Mesendoderm (in vitro differentiated cells): ENCODE measurements at regions not wholly inside any gene's neighbourhood (a gene's known extent, or its start where the extent isn't known, plus 50 kb on each side); places are given as distances from the start of the nearest gene placed in this dataset.

ENCODE experiments used
- DNase-seq: peaks from one replicate; pipeline ENCODE4 v3.0.0; 2013
- H2AK5ac ChIP-seq: 2 replicates; pipeline ENCODE4 v1.6.1; 2013; ENCODE audit warnings: low read length, inconsistent platforms
- H2BK120ac ChIP-seq: 2 replicates; pipeline ENCODE4 v1.6.1; 2013; ENCODE audit warnings: low read depth, mild to moderate bottlenecking, low read length, moderate library complexity, mixed read lengths
- H2BK15ac ChIP-seq: replicated peaks from 2 replicates; pipeline ENCODE4 v1.6.1; 2013; ENCODE audit warnings: low read depth, mild to moderate bottlenecking, moderate library complexity
- H2BK5ac ChIP-seq: 2 replicates; pipeline ENCODE4 v1.6.1; 2013; ENCODE audit warnings: low read length, inconsistent platforms
- H3K18ac ChIP-seq: 2 replicates; pipeline ENCODE4 v1.6.1; 2013; ENCODE audit warnings: mild to moderate bottlenecking, low read length, mixed read lengths
- H3K23ac ChIP-seq: one replicate; pipeline ENCODE4 v1.6.1; 2013; ENCODE audit warnings: low read length
- H3K27ac ChIP-seq: 2 replicates; pipeline ENCODE4 v1.5.1; 2013; ENCODE audit warnings: low read depth, mild to moderate bottlenecking, inconsistent platforms, low read length, moderate library complexity
- H3K27me3 ChIP-seq: 2 replicates; pipeline ENCODE4 v1.6.1; 2013; ENCODE audit warnings: low read length, control low read depth, mild to moderate bottlenecking, inconsistent platforms; ENCODE audit not compliant: insufficient read depth, poor library complexity
- H3K36me3 ChIP-seq: 2 replicates; pipeline ENCODE4 v1.6.1; 2013; ENCODE audit warnings: low read length, inconsistent platforms; ENCODE audit not compliant: control insufficient read depth, insufficient read depth
- H3K4ac ChIP-seq: one replicate; pipeline ENCODE4 v1.6.1; 2013; ENCODE audit warnings: low read depth, mild to moderate bottlenecking, low read length, moderate library complexity
- H3K4me1 ChIP-seq: 2 replicates; pipeline ENCODE4 v1.6.1; 2013; ENCODE audit warnings: low read depth, low read length, inconsistent platforms; ENCODE audit not compliant: control insufficient read depth
- H3K4me2 ChIP-seq: 2 replicates; pipeline ENCODE4 v1.6.1; 2013; ENCODE audit warnings: low read length
- H3K4me3 ChIP-seq: 2 replicates; pipeline ENCODE4 v1.5.1; 2013; ENCODE audit warnings: mild to moderate bottlenecking, low read length
- H3K56ac ChIP-seq: one replicate; pipeline ENCODE4 v1.6.1; 2013; ENCODE audit warnings: low read length
- H3K79me1 ChIP-seq: 2 replicates; pipeline ENCODE4 v1.6.1; 2013; ENCODE audit warnings: low read length, inconsistent platforms
- H3K79me2 ChIP-seq: 2 replicates; pipeline ENCODE4 v1.6.1; 2013; ENCODE audit warnings: mild to moderate bottlenecking, low read length; ENCODE audit not compliant: control insufficient read depth, insufficient read depth
- H3K9ac ChIP-seq: 2 replicates; pipeline ENCODE4 v1.6.1; 2013; ENCODE audit warnings: low read length, inconsistent platforms
- H4K5ac ChIP-seq: one replicate; pipeline ENCODE4 v1.6.1; 2013; ENCODE audit warnings: low read length
- H4K8ac ChIP-seq: one replicate; pipeline ENCODE4 v1.6.1; 2013; ENCODE audit warnings: low read depth, mild to moderate bottlenecking, control low read depth, low read length, moderate library complexity
- WGBS: extraction: QIAGEN DNeasy Blood & Tissue Kit; methylation state at CpG from one replicate; pipeline ENCODE4 v1.1.7; 2013; ENCODE audit warnings: low lambda C conversion rate, missing lambda C conversion rate; ENCODE audit not compliant: insufficient coverage; ENCODE audit errors: extremely low coverage; 5-methylcytosine and 5-hydroxymethylcytosine counted together

- no peak for DNase-seq
- no peak overlapping the region for H2BK5ac ChIP-seq
- no peak overlapping the region for H3K23ac ChIP-seq
- no peak overlapping the region for H2BK15ac ChIP-seq
- H4K8ac ChIP-seq, result no peak overlapping the region
- H3K27ac ChIP-seq, result no peak overlapping the region
- H3K4me3 ChIP-seq, result no peak overlapping the region
- no peak overlapping the region for H3K18ac ChIP-seq
- no peaks in the 10 kb centered on the region for H3K79me2 ChIP-seq
- no peak overlapping the region for H3K4ac ChIP-seq
- H3K4me1 ChIP-seq, result no peaks in the 10 kb centered on the region
- H3K79me1 ChIP-seq, result no peaks in the 10 kb centered on the region
- H3K4me2 ChIP-seq, result no peak overlapping the region
- H2BK120ac ChIP-seq, result no peak overlapping the region
- no peaks in the 10 kb centered on the region for H3K27me3 ChIP-seq
- no peak overlapping the region for H3K56ac ChIP-seq
- H3K9ac ChIP-seq, result no peak overlapping the region
- no peak overlapping the region for H4K5ac ChIP-seq
- no peak overlapping the region for H2AK5ac ChIP-seq
- H3K36me3 ChIP-seq, result no peaks in the 10 kb centered on the region
These were observed 236.7 kb upstream of the KCTD3 start for GRCh38 chr1:215330426-215330825.

- no peaks in the 10 kb centered on the region for H3K4me1 ChIP-seq
- H4K8ac ChIP-seq, result no peak overlapping the region
- no peak overlapping the region for H3K9ac ChIP-seq
- no peaks in the 10 kb centered on the region for H3K79me2 ChIP-seq
- no peak overlapping the region for H3K4ac ChIP-seq
- H3K56ac ChIP-seq, result no peak overlapping the region
- H4K5ac ChIP-seq, result no peak overlapping the region
- no peak overlapping the region for H3K23ac ChIP-seq
- no peak for DNase-seq
- no peak overlapping the region for H3K4me2 ChIP-seq
- H2BK15ac ChIP-seq, result no peak overlapping the region
- no peak overlapping the region for H3K18ac ChIP-seq
- no peak overlapping the region for H2AK5ac ChIP-seq
- no peak overlapping the region for H3K27ac ChIP-seq
- no peak overlapping the region for H3K4me3 ChIP-seq
- H3K36me3 ChIP-seq, result no peaks in the 10 kb centered on the region
- H2BK120ac ChIP-seq, result no peak overlapping the region
- H3K27me3 ChIP-seq, result no peaks in the 10 kb centered on the region
- H3K79me1 ChIP-seq, result no peaks in the 10 kb centered on the region
- H2BK5ac ChIP-seq, result no peak overlapping the region
These were observed 222.6 kb upstream of the KCTD3 start for GRCh38 chr1:215344539-215344938.

GRCh38 chr1:215345208-215345607, 221.9 kb upstream of the KCTD3 start:
- Histone ChIP-seq H3K4ac (no peak overlapping the region), H2BK5ac (no peak overlapping the region), H3K79me2 (no peaks in the 10 kb centered on the region), H4K5ac (no peak overlapping the region), H3K4me3 (no peak overlapping the region), H3K4me1 (no peaks in the 10 kb centered on the region), H3K9ac (no peak overlapping the region), H2BK120ac (no peak overlapping the region), H3K4me2 (no peak overlapping the region), H3K27ac (no peak overlapping the region), H3K79me1 (no peaks in the 10 kb centered on the region), H4K8ac (no peak overlapping the region), H2BK15ac (no peak overlapping the region), H3K27me3 (no peaks in the 10 kb centered on the region), H3K23ac (no peak overlapping the region), H3K56ac (no peak overlapping the region), H3K18ac (no peak overlapping the region), H2AK5ac (no peak overlapping the region), H3K36me3 (no peaks in the 10 kb centered on the region)
- no peak for DNase-seq

GRCh38 chr1:215345766-215346165, 221.3 kb upstream of the KCTD3 start:
- H3K56ac ChIP-seq, result no peak overlapping the region

GRCh38 chr1:215357901-215358300, 209.2 kb upstream of the KCTD3 start:
- Histone ChIP-seq H4K8ac (no peak overlapping the region), H3K36me3 (no peaks in the 10 kb centered on the region), H3K9ac (no peak overlapping the region), H3K79me1 (no peaks in the 10 kb centered on the region), H4K5ac (no peak overlapping the region), H3K18ac (no peak overlapping the region), H3K79me2 (no peaks in the 10 kb centered on the region), H3K23ac (no peak overlapping the region), H2AK5ac (no peak overlapping the region), H3K27ac (no peak overlapping the region), H3K4me1 (no peaks in the 10 kb centered on the region), H2BK5ac (no peak overlapping the region), H2BK120ac (no peak overlapping the region), H3K4ac (no peak overlapping the region), H3K4me2 (no peak overlapping the region), H2BK15ac (no peak overlapping the region), H3K56ac (no peak overlapping the region), H3K27me3 (no peaks in the 10 kb centered on the region), H3K4me3 (no peak overlapping the region)
- no CpG with 5 or more reads among the region's 2 CpGs for WGBS
- DNase-seq, result no peak

More at GRCh38 chr1:215345766-215346165, 221.3 kb upstream of the KCTD3 start:
- Histone ChIP-seq H3K27me3 (no peaks in the 10 kb centered on the region), H3K4me3 (no peak overlapping the region), H3K18ac (no peak overlapping the region), H2BK5ac (no peak overlapping the region), H3K4me2 (no peak overlapping the region), H3K27ac (no peak overlapping the region), H4K8ac (no peak overlapping the region), H3K79me2 (no peaks in the 10 kb centered on the region), H2AK5ac (no peak overlapping the region), H2BK120ac (no peak overlapping the region), H3K9ac (no peak overlapping the region), H3K23ac (no peak overlapping the region), H2BK15ac (no peak overlapping the region), H3K4ac (no peak overlapping the region), H3K36me3 (no peaks in the 10 kb centered on the region), H3K4me1 (no peaks in the 10 kb centered on the region), H4K5ac (no peak overlapping the region), H3K79me1 (no peaks in the 10 kb centered on the region)
- DNase-seq, result no peak
- no CpG with 5 or more reads among the region's 3 CpGs for WGBS

GRCh38 chr1:215358356-215358755, 208.7 kb upstream of the KCTD3 start:
- Histone ChIP-seq H3K4me2 (no peak overlapping the region), H2BK5ac (no peak overlapping the region), H2BK120ac (no peak overlapping the region), H3K56ac (no peak overlapping the region), H4K5ac (no peak overlapping the region), H2AK5ac (no peak overlapping the region), H3K4me3 (no peak overlapping the region), H3K79me1 (no peaks in the 10 kb centered on the region), H3K27me3 (no peaks in the 10 kb centered on the region), H3K79me2 (no peaks in the 10 kb centered on the region), H4K8ac (no peak overlapping the region), H3K4me1 (no peaks in the 10 kb centered on the region), H2BK15ac (no peak overlapping the region), H3K27ac (no peak overlapping the region), H3K9ac (no peak overlapping the region), H3K36me3 (no peaks in the 10 kb centered on the region), H3K4ac (no peak overlapping the region), H3K23ac (no peak overlapping the region), H3K18ac (no peak overlapping the region)
- no CpG with 5 or more reads among the region's 1 CpG for WGBS
- no peak for DNase-seq
